IMR-90 (cell line): ENCODE measurements at regions not wholly inside any gene's neighbourhood (a gene's known extent, or its start where the extent isn't known, plus 50 kb on each side); places are given as distances from the start of the nearest gene placed in this dataset.

Source experiments
- ATAC-seq: fragments of 200-7000 bp; cut with Tn5 transposase; 2 replicates; pipeline ENCODE4 v1.9.1; 2020; ENCODE audit warnings: low read depth, mild to moderate bottlenecking, moderate library complexity
- BruUV-seq: library from RNA; stranded (reverse); fragments of 400-500 nt; replicated peaks from 2 replicates; lab custom pipeline; 2021; lab: Mats Ljungman, UMichigan
- CTCF ChIA-PET: fragments of 300-600 bp; formaldehyde crosslinking; extraction: SDS; loops from one replicate; lab custom pipeline; 2021; ENCODE audit warnings: antibody characterized with exemption; lab: Yijun Ruan, JAX
- POLR2A ChIA-PET: fragments of 300-600 bp; sonication (Branson Sonifier 250); formaldehyde crosslinking; loops from one replicate; lab custom pipeline; 2022; ENCODE audit warnings: antibody characterized with exemption; ENCODE audit not compliant: unreplicated experiment; lab: Charles Lee
- DNase-seq: peaks from one replicate; pipeline ENCODE4 v3.0.0; 2013
- H2AFZ ChIP-seq: replicated peaks from 2 replicates; pipeline ENCODE3; 2013; ENCODE audit warnings: low read length, mild to moderate bottlenecking; ENCODE audit not compliant: poor library complexity
- H2AK5ac ChIP-seq: 2 replicates; pipeline ENCODE4 v1.6.1; 2013; ENCODE audit warnings: low read depth, low read length, inconsistent platforms
- H2AK9ac ChIP-seq: replicated peaks from 2 replicates; pipeline ENCODE3; 2013; ENCODE audit warnings: mild to moderate bottlenecking, low read depth, low read length, moderate library complexity; ENCODE audit not compliant: poor library complexity
- H2BK120ac ChIP-seq: 2 replicates; pipeline ENCODE4 v1.6.1; 2013; ENCODE audit warnings: low read depth, low read length, inconsistent platforms
- H2BK15ac ChIP-seq: 3 replicates; pipeline ENCODE4 v1.6.1; 2013; ENCODE audit warnings: low read depth, low read length, inconsistent platforms
- H2BK20ac ChIP-seq: 2 replicates; pipeline ENCODE4 v1.6.1; 2013; ENCODE audit warnings: low read depth, mild to moderate bottlenecking, inconsistent platforms, low read length, moderate library complexity
- H2BK5ac ChIP-seq: 2 replicates; pipeline ENCODE4 v1.6.1; 2013; ENCODE audit warnings: mild to moderate bottlenecking, low read depth, low read length, inconsistent platforms; ENCODE audit not compliant: poor library complexity, severe bottlenecking
- H3K14ac ChIP-seq: replicated peaks from 2 replicates; pipeline ENCODE4 v1.6.1; 2013; ENCODE audit warnings: low read depth, low read length, inconsistent platforms
- H3K18ac ChIP-seq: 2 replicates; pipeline ENCODE4 v1.6.1; 2013; ENCODE audit warnings: low read depth, low read length, control low read depth
- H3K23ac ChIP-seq: 2 replicates; pipeline ENCODE4 v1.6.1; 2013; ENCODE audit warnings: low read depth, low read length, inconsistent platforms
- H3K27ac ChIP-seq: 2 replicates; pipeline ENCODE4 v1.5.1; 2013; ENCODE audit warnings: mild to moderate bottlenecking, control low read depth, low read length; ENCODE audit not compliant: insufficient read depth
- H3K27me3 ChIP-seq: 2 replicates; pipeline ENCODE4 v1.6.1; 2013; ENCODE audit warnings: low read length; ENCODE audit not compliant: control insufficient read depth, insufficient read depth
- H3K36me3 ChIP-seq: 2 replicates; pipeline ENCODE4 v1.6.1; 2013; ENCODE audit warnings: low read length, mixed read lengths; ENCODE audit not compliant: control insufficient read depth, insufficient read depth
- H3K4ac ChIP-seq: 2 replicates; pipeline ENCODE4 v1.6.1; 2013; ENCODE audit warnings: low read depth, low read length, inconsistent platforms
- H3K4me1 ChIP-seq: 2 replicates; pipeline ENCODE4 v1.6.1; 2013; ENCODE audit warnings: low read length, mixed read lengths; ENCODE audit not compliant: control insufficient read depth, insufficient read depth
- H3K4me2 ChIP-seq: 2 replicates; pipeline ENCODE4 v1.6.1; 2013; ENCODE audit warnings: low read depth, mild to moderate bottlenecking, control low read depth, low read length, moderate library complexity
- H3K4me3 ChIP-seq: 2 replicates; pipeline ENCODE4 v1.5.1; 2013; ENCODE audit warnings: low read depth, mild to moderate bottlenecking, control low read depth, low read length, moderate library complexity; ENCODE audit not compliant: insufficient read depth
- H3K56ac ChIP-seq: 2 replicates; pipeline ENCODE4 v1.6.1; 2013; ENCODE audit warnings: low read length, inconsistent platforms; ENCODE audit not compliant: insufficient read depth; ENCODE audit errors: extremely low read depth
- H3K79me1 ChIP-seq, 2 experiments: 2 replicates each; pipeline ENCODE4 v1.6.1; 2013; ENCODE audit warnings: low read length in 2 of 2, inconsistent platforms in 1 of 2, low read depth in 1 of 2
- H3K9ac ChIP-seq: 2 replicates; pipeline ENCODE4 v1.6.1; 2013; ENCODE audit warnings: low read depth, low read length, control low read depth
- H3K9me1 ChIP-seq: 2 replicates; pipeline ENCODE4 v1.6.1; 2013; ENCODE audit warnings: low read length, inconsistent platforms; ENCODE audit not compliant: insufficient read depth
- H3K9me3 ChIP-seq: 2 replicates; pipeline ENCODE4 v1.6.1; 2013; ENCODE audit warnings: low read length; ENCODE audit not compliant: control insufficient read depth, insufficient read depth
- H4K20me1 ChIP-seq: 2 replicates; pipeline ENCODE4 v1.6.1; 2013; ENCODE audit warnings: low read length, inconsistent platforms; ENCODE audit not compliant: insufficient read depth
- H4K5ac ChIP-seq: 2 replicates; pipeline ENCODE4 v1.6.1; 2013; ENCODE audit warnings: mild to moderate bottlenecking, low read depth, low read length, control low read depth
- H4K8ac ChIP-seq, 2 experiments: 2 replicates each; pipeline ENCODE4 v1.6.1; 2013; ENCODE audit warnings: low read depth in 2 of 2, low read length in 2 of 2, control low read depth in 1 of 2, inconsistent platforms in 1 of 2
- H4K91ac ChIP-seq: 2 replicates; pipeline ENCODE4 v1.6.1; 2013; ENCODE audit warnings: low read depth, low read length, inconsistent platforms; ENCODE audit not compliant: insufficient read depth
- CEBPB ChIP-seq: IDR thresholded peaks from 2 replicates; pipeline ENCODE4 v1.6.1; 2012; ENCODE audit warnings: low read depth, low read length, improper control_type of control experiment
- ELK1 ChIP-seq: fragments of 150-350 bp; IDR thresholded peaks from 2 replicates; pipeline ENCODE4 v1.6.1; 2016; ENCODE audit warnings: low read depth, mild to moderate bottlenecking, low read length, moderate library complexity, borderline replicate concordance
- FOS ChIP-seq: fragments of 150-350 bp; IDR thresholded peaks from 2 replicates; pipeline ENCODE4 v1.6.1; 2016; ENCODE audit warnings: low read depth, low read length
- MAFK ChIP-seq: IDR thresholded peaks from 2 replicates; pipeline ENCODE4 v1.6.1; 2012; ENCODE audit warnings: low read depth, low read length, improper control_type of control experiment
- RAD21 ChIP-seq: IDR thresholded peaks from 2 replicates; pipeline ENCODE4 v1.6.1; 2012; ENCODE audit warnings: low read length, improper control_type of control experiment
- RCOR1 ChIP-seq: IDR thresholded peaks from 2 replicates; pipeline ENCODE4 v1.6.1; 2012; ENCODE audit warnings: mild to moderate bottlenecking, low read length, improper control_type of control experiment; ENCODE audit not compliant: insufficient replicate concordance
- RFX5 ChIP-seq: IDR thresholded peaks from 2 replicates; pipeline ENCODE4 v1.8.0; 2012; ENCODE audit warnings: low read depth, mild to moderate bottlenecking, low read length, moderate library complexity
- SMC3 ChIP-seq: fragments of 150-350 bp; IDR thresholded peaks from 2 replicates; pipeline ENCODE4 v1.6.1; 2016; ENCODE audit warnings: low read depth, mild to moderate bottlenecking, antibody characterized with exemption, low read length, moderate library complexity
- WGBS, 2 experiments: methylation state at CpG; one replicate each; pipeline versions ENCODE4 v1.1.5 to v1.1.7; 2013; ENCODE audit warnings: missing lambda C conversion rate in 2 of 2; ENCODE audit not compliant: insufficient read length in 1 of 2; ENCODE audit errors: extremely low coverage in 2 of 2; 5-methylcytosine and 5-hydroxymethylcytosine counted together
- dilution Hi-C: fragments of 300-500 bp; cut with HindIII; formaldehyde crosslinking; loops from one replicate; pipeline ENCODE4 v1.14.3; 2018; ENCODE audit warnings: low sequenced_read_pairs; ENCODE audit not compliant: unreplicated experiment
- in situ Hi-C: fragments of 300-500 bp; cut with MboI; formaldehyde crosslinking; loops from 3 replicates; pipeline ENCODE4 v1.14.3; 2019; ENCODE audit warnings: low sequenced_read_pairs, inconsistent platforms, mixed read lengths
- intact Hi-C: fragments of 100-400 bp; cut with micrococcal nuclease; formaldehyde crosslinking; loops from 2 replicates; pipeline ENCODE4 v1.10.0; 2022
- TF ChIP-seq, protein P1 (sequence below): conservative IDR thresholded peaks from 2 replicates; pipeline ENCODE4 v1.5.1; 2012; ENCODE audit warnings: mild to moderate bottlenecking, low read depth, low read length, improper control_type of control experiment
- TF ChIP-seq, protein P2 (sequence below): fragments of 150-350 bp; IDR thresholded peaks from 2 replicates; pipeline ENCODE4 v1.6.1; 2017; ENCODE audit warnings: mild to moderate bottlenecking, antibody characterized with exemption, low read length, low read depth

GRCh38 chr19:28609091-28609755 is 603.7 kb downstream of the UQCRFS1 start:
- Histone ChIP-seq H4K5ac (no peak overlapping the region), H3K27me3 (no peaks in the 10 kb centered on the region), H3K56ac (no peak overlapping the region), H3K9me1 (no peaks in the 10 kb centered on the region), H3K9me3 (peaks cover 35% of the 10 kb centered on the region), H2BK20ac (no peak overlapping the region), H3K18ac (no peak overlapping the region), H3K36me3 (no peaks in the 10 kb centered on the region), H3K27ac (no peak overlapping the region), H4K20me1 (no peaks in the 10 kb centered on the region), H3K4ac (no peak overlapping the region), H4K8ac (no peak overlapping the region), H3K9ac (no peak overlapping the region), H3K4me2 (no peak overlapping the region), H3K79me1 (no peaks in the 10 kb centered on the region), H3K23ac (no peak overlapping the region), H2AK5ac (no peak overlapping the region), H3K14ac (no peak overlapping the region), H2AK9ac (no peak overlapping the region), H3K4me1 (no peaks in the 10 kb centered on the region), H3K4me3 (no peak overlapping the region), H2AFZ (no peak overlapping the region), H2BK15ac (no peak overlapping the region), H2BK5ac (no peak overlapping the region), H4K91ac (no peak overlapping the region), H2BK120ac (no peak overlapping the region)
- intact Hi-C loops (no loop called here), dilution Hi-C loops (no loop called here), in situ Hi-C loops (no loop called here)
- no peak for TF ChIP-seq RCOR1
- TF ChIP-seq, protein P1, sequence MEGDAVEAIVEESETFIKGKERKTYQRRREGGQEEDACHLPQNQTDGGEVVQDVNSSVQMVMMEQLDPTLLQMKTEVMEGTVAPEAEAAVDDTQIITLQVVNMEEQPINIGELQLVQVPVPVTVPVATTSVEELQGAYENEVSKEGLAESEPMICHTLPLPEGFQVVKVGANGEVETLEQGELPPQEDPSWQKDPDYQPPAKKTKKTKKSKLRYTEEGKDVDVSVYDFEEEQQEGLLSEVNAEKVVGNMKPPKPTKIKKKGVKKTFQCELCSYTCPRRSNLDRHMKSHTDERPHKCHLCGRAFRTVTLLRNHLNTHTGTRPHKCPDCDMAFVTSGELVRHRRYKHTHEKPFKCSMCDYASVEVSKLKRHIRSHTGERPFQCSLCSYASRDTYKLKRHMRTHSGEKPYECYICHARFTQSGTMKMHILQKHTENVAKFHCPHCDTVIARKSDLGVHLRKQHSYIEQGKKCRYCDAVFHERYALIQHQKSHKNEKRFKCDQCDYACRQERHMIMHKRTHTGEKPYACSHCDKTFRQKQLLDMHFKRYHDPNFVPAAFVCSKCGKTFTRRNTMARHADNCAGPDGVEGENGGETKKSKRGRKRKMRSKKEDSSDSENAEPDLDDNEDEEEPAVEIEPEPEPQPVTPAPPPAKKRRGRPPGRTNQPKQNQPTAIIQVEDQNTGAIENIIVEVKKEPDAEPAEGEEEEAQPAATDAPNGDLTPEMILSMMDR, result no peak
- TF ChIP-seq MAFK, result no peak
- TF ChIP-seq ELK1, result no peak
- no peak for TF ChIP-seq CEBPB
- TF ChIP-seq FOS, result no peak
- TF ChIP-seq, protein P2, sequence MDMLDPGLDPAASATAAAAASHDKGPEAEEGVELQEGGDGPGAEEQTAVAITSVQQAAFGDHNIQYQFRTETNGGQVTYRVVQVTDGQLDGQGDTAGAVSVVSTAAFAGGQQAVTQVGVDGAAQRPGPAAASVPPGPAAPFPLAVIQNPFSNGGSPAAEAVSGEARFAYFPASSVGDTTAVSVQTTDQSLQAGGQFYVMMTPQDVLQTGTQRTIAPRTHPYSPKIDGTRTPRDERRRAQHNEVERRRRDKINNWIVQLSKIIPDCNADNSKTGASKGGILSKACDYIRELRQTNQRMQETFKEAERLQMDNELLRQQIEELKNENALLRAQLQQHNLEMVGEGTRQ, result no peak
- no peak for TF ChIP-seq RAD21
- no peak for TF ChIP-seq RFX5
- TF ChIP-seq SMC3, result no peak
- ChIA-PET POLR2A (no interaction called here), CTCF (no interaction called here)
- no peak for DNase-seq
- no TSS peak for BruUV-seq
- ATAC-seq, result no peak
- 14% methylated on average over 1 of the region's 8 CpGs; no CpG with 5 or more reads in 1 of the 2 experiments for whole genome bisulfite sequencing, 2 experiments
